Glomerular visceral epithelial cell (primary cell): ENCODE measurements at regions not wholly inside any gene's neighbourhood (a gene's known extent, or its start where the extent isn't known, plus 50 kb on each side); places are given as distances from the start of the nearest gene placed in this dataset.
A peak's percentile ranks its signal among the peaks of the same experiment; 100 is the strongest.

ENCODE experiments used
- DNase-seq: peaks from one replicate; pipeline ENCODE4 v3.0.0-alpha.2; 2016; ENCODE audit errors: extremely low spot score

- DNase-seq: no peak
Observed at GRCh38 chr3:21801631-21802030, 50.6 kb upstream of the ZNF385D start.

- no peak for DNase-seq
Observed at GRCh38 chr3:21803604-21804003, 52.6 kb upstream of the ZNF385D start.

GRCh38 chr3:21804330-21804729 lies 53.3 kb upstream of the ZNF385D start:
- no peak for DNase-seq

- DNase-seq: no peak
Observed at GRCh38 chr3:21806733-21807132, 55.7 kb upstream of the ZNF385D start.

- no peak for DNase-seq
Observed at GRCh38 chr3:21825684-21826083, 74.7 kb upstream of the ZNF385D start.

DNA sequence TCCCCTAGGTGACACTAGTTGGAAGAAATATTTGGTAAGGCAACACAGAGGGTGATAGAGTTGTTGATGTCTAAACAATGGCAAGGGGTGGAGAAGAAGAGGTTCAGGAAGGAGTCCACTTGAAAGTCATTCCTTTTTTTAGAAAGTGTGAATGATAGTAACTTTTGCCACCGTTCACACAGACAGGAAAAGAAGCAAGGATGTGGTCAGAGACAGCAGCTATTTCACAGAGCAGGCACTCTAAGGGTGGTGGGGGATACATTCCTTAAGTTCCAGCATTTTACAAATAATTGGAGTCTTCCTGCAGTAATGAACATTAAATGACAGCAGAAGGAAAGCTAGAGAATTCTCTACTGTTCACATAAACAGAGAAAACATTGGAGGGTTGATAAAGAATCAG lies 75.4 kb upstream of the ZNF385D start:
- DNase-seq: peak; percentile 9

DNA sequence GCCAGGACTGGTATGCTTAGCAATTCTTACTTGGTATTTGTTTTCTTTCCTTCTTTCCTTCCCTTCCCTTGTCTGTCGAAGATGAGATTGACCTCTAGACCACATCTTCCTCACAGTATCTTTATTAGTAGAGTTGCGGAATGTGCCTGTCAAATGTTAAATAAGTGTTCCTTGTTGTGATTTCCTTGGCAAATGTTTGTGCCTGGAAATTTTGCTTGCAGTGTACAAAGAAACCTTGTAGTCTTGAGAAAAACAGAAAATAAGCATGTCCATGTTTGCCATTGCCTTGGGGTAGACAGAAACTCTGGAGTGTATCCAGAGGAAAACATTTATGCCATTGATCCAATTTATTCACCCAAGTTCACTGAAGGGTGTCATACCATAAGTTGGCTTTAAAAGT lies 79.5 kb upstream of the ZNF385D start:
- DNase-seq: no peak

DNA sequence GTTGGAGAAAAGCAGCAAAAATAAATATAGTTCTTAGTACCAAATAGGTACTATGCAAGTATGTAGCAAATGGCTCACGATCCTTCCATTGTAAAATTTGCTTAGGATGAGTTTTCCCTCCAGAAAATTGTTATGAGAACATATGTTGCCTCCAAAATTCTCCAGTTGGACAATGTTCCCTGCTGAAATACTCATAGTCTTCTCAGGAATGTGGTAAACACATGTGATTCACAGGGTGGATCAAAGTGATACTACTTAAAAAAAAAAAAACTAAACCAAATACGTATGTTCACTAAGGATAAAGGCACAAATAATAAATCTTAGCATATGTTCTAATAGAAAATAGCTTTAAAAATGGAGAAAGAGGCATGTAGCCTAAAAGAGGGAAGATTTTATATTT lies 84.3 kb upstream of the ZNF385D start:
- DNase-seq: no peak

DNA sequence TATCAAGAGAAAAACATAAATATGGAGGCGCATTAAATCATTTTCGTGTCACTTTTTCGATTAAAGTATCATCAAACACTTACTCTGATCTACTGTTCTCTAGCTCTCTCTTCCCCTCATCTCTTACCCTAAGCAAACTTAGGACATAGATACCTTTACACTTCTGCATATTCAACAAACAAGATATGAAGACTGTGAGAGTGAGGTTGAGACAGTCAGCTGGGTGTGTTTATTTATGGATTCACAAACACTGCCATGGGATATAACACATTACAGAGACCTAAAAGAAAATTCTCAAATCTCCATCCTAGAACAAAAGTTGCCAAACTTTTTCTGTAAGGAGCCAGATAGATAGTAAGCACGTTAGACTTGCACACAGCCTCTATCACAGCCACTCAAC lies 85.2 kb upstream of the ZNF385D start:
- DNase-seq: no peak

DNA sequence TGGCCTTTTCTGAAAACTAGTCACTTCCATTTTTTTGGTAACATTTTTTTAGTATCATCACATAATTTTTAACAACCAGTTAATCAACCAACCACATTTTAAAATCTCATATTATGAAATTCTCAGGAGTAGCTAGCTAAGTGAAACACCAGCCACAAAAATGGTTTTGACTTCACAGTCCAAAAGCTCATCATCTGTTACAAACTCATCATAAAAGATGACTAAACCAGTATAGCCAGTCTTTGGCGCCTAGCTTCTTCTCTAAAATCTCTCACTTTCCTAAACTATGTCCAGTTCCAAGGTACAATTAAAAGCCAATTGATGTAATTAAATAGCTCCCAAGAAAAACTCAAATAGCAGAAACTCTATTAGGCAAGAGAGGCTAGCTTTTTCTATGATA lies 88.2 kb upstream of the ZNF385D start:
- DNase-seq: no peak

DNA sequence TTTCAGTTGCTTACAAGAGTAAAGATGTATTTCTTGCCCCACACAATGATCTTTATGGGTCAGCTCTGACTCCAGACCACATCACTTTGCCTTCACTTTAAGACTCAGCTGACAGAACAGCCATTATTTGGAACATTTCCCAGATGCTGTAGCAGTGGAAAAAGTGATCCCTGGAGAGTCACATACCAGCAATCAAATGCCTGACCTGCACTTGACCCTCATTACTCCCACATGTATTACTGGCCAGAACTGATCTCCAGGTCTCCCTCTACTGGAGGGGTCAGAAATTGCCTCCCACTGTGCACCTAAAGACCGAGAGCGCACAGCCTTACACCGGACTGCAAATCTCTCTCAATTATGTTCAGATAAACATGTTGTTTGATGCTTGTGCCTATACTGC lies 88.6 kb upstream of the ZNF385D start:
- peak; percentile 82 for DNase-seq

DNA sequence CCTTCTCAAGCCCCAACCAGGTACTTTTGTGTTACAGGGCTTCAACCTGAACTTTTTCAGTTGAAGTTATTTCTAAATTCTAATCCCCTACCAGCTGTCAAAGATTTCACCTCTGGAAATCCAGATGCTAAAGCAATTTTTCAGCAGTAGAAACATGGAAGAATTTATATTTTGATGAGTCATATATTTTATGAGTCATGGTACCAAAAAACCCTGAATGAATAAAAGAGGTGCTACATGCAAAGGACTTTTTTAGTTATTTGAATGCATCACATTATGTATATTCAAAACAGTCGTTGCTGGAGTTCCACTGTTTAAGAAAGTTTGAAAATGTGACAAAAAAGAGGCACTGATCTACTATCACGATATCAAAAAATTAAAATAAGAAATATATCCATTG lies 96.0 kb upstream of the ZNF385D start:
- DNase-seq: no peak

DNA sequence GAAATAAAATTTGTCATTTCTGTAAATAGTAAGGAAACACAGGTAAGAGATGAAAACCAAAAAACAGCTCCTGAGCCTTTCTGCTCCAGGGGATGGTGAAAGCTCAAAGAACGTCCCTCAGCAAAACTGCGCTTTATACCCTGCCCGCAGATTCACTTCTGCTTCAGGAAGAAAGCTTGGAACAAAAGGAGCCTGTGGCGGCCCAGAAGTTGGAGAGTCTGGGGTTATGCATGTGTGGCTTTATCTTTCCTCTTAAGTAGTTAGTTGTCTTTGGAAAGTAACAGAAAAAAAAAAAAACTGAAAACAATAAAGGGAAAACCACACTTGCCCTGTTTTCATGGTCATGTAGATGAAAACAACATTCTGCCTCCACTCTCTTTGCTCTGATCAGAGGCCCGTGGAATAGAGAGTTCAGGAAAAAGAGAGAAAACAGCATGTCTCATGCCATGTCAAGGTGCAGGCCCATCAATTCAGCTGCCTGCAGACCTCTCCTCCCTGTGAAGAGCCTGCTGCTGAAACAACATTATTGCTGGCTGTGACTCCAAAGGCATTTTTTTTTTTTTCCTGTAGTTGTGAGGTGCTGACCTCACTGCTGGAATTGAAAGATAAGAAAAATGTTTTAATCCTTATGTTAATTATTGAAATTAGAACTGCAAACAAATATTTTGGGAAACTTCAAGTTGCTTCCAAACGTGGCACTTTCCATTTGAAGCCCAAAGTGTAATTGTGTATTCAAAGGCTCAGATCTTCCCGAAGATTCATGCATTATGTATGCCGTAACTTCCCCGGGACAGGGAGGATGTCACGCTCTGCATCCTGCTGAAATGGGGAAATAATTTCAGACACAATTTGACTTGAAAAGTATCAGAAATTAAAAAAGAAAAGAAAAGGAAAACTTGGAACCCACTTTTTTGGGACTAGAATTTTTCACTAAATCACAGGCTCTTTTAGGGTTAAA lies 108.4 kb upstream of the ZNF385D start:
- DNase-seq: no peak

- DNase-seq: no peak
Observed at GRCh38 chr3:21860082-21860475, 109.1 kb upstream of the ZNF385D start.

DNA sequence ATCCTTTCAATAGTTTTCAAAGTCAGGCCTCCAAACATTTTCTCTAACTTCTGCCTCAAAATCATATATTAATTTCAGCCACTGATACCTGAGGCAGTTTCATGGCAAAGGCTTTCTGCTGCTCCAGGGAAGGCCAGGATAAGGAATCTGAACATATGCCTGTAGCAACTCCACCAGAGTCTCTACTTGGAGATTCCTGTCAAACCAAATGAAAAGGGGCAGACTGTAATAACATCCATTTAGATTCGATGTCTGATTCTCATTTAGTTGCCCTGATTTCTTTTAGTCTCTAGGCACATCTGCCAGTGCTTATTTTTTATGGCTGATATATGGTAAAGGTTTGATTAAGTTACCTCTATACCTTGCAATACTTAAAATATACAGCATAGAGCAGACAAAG lies 109.6 kb upstream of the ZNF385D start:
- no peak for DNase-seq

DNA sequence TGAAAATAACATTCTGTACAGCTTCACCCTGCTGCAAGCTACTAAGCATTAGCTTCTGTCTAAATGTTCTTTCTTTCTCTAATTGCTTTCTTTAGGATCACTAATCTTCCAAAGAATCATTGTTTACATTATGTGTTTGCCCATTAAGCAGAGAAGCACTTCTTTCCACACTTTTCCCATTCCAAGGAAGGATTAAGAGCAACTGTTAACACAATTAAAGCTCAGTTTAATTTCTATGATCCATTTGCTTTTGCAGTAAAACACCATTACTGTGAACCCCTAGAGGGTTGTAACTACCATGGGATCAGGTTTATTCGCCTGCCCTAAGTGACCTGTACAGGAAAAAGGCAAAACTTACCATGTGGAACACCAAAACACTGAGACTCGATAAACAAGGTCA lies 125.8 kb upstream of the ZNF385D start:
- DNase-seq: no peak

DNA sequence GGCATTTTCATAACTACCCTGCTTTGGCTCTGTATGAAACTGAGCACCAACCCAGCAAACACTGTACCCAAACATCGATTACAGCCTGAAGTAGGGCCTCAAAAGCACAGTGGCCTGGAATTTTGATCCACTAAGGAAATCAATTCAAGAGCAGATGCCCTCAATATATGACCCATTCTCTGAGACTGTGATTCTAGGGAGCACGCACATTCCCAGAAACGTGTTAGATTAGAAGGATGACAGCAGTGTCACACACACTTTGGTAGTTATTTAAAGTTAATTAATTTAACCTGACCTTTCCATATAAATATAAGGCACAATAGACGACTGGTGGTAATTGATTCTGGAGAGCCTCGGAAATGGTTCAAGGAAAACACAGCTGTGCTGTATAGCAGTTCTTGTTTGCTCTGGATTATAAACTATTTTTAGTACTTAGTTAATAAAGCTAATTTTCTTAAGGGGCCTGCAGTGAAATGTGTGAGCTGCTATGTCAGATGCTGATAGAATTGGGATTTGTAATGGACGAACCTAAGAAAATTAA lies 126.3 kb upstream of the ZNF385D start:
- no peak for DNase-seq

DNA sequence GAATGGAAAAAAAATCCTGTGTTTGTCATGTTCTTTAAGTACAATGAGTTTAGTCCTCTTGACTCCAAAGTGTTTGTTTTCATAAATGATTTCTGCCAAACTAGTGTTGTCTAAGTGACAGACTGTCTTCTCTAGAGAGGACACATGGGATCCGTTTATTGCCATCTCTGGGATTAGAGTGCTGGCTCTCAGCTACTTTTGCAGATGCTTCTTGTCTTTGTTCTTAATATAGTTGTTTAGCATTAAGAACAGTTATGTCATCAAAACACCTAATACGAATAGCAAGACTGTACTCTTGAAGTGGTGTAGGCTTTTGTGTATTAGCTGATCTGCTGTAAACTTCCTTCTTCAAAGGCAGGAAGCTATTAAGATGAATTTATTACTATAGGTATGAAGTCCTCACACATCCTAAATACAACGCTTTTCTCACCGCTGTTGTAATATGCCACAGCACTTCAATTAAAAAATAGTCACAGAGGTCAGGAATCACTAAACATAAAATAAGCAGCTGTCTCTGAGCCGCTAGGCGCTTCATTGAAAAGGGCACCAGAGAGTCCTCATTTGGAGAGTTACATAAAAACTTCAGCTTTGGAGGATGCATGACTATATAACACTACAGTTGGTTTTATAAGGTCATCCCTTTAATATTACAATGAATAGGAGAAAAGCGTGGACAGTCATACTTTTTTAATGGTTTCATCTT lies 128.3 kb upstream of the ZNF385D start:
- DNase-seq: no peak

DNA sequence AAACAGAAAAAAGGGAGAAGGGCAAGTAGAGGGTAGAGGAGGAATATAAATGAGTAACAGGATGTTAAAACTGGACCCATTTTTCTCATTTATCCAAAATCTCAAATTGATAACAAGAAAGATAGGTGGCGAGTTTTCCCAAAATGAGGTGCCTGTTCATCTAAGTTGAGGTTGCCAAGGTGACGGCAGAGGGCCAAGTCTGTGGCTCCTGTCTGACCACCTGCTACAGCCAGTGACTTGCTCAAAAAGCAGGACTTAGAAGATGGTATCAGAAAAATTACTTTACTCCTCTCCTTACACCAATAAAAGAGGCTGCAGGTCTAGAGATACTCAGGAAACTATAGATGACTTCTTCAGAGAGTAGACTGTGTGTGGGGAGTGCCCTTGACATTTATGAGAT lies 137.6 kb upstream of the ZNF385D start:
- no peak for DNase-seq

- no peak for DNase-seq
Observed at GRCh38 chr3:21889166-21889565, 138.2 kb upstream of the ZNF385D start.

- no peak for DNase-seq
Observed at GRCh38 chr3:21892104-21892503, 141.1 kb upstream of the ZNF385D start.

- DNase-seq: peak; percentile 19
Observed at GRCh38 chr3:21893242-21893641, 142.2 kb upstream of the ZNF385D start.
